ENCODE measurements at regions not wholly inside any gene's neighbourhood (a gene's known extent, or its start where the extent isn't known, plus 50 kb on each side); places are given as distances from the start of the nearest gene placed in this dataset.

DNA sequence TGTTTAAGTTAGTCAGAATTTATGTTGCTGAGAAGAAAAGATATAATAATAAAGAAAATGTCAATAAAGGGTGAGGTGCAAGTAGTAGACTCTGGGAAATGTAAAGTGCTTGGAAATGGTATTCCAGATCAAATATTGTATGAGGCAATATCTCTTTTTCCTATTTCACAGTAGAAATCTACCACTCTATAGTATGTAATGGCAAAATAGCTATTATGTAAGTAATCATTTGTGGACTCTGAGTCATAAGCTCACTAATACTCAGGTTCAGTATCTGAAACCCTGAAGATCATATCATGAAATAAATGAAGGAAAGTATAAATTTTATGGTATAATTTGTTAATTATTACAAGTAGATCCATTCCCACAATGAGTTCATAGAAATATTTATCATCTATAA, 322.1 kb downstream of the PYDC2 start:
- Histone ChIP-seq H3K4me3 (ENCODE audit: low read depth in 1 of 3, low read length in 3 of 3) (no peak overlapping the region), H3K27ac (ENCODE audit: low read depth in 1 of 2, low read length in 2 of 2) (no peak overlapping the region), H3K9ac (ENCODE audit: low read depth in 1 of 2, low read length in 2 of 2) (no peak overlapping the region), H3K27me3 (ENCODE audit: control insufficient read depth in 4 of 4, insufficient read depth in 4 of 4, low read length in 3 of 4) (no peaks in the 10 kb centered on the region), H3K36me3 (ENCODE audit: control insufficient read depth in 4 of 4, insufficient read depth in 3 of 4, low read depth in 1 of 4, low read length in 3 of 4) (no peaks in the 10 kb centered on the region), H3K4me1 (ENCODE audit: control insufficient read depth in 4 of 4, insufficient read depth in 4 of 4, low read length in 3 of 4) (no peaks in the 10 kb centered on the region), H3K9me3 (ENCODE audit: control insufficient read depth in 4 of 4, low read length in 3 of 4) (no peaks in the 10 kb centered on the region)
- DNase-seq (ENCODE audit: low spot score): no peak
- TF ChIP-seq RXRA (IDR thresholded peaks at IDR 0.05): no peak
- TF ChIP-seq, protein P1, sequence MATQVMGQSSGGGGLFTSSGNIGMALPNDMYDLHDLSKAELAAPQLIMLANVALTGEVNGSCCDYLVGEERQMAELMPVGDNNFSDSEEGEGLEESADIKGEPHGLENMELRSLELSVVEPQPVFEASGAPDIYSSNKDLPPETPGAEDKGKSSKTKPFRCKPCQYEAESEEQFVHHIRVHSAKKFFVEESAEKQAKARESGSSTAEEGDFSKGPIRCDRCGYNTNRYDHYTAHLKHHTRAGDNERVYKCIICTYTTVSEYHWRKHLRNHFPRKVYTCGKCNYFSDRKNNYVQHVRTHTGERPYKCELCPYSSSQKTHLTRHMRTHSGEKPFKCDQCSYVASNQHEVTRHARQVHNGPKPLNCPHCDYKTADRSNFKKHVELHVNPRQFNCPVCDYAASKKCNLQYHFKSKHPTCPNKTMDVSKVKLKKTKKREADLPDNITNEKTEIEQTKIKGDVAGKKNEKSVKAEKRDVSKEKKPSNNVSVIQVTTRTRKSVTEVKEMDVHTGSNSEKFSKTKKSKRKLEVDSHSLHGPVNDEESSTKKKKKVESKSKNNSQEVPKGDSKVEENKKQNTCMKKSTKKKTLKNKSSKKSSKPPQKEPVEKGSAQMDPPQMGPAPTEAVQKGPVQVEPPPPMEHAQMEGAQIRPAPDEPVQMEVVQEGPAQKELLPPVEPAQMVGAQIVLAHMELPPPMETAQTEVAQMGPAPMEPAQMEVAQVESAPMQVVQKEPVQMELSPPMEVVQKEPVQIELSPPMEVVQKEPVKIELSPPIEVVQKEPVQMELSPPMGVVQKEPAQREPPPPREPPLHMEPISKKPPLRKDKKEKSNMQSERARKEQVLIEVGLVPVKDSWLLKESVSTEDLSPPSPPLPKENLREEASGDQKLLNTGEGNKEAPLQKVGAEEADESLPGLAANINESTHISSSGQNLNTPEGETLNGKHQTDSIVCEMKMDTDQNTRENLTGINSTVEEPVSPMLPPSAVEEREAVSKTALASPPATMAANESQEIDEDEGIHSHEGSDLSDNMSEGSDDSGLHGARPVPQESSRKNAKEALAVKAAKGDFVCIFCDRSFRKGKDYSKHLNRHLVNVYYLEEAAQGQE (IDR thresholded peaks at IDR 0.05): no peak
- no peak for TF ChIP-seq JUND (IDR thresholded peaks at IDR 0.05)
- TF ChIP-seq MAX (IDR thresholded peaks at IDR 0.05): no peak
- no peak for TF ChIP-seq NR2F2 (IDR thresholded peaks at IDR 0.05)
- no peak for TF ChIP-seq GABPA (IDR thresholded peaks at IDR 0.05 in 1 of 2, conservative IDR thresholded peaks at IDR 0.05 in 1 of 2)
- no peak for TF ChIP-seq HNF4A (conservative IDR thresholded peaks at IDR 0.05)
- no peak for TF ChIP-seq ZBTB33 (IDR thresholded peaks at IDR 0.05)
- TF ChIP-seq CTCF (IDR thresholded peaks at IDR 0.05; ENCODE audit: low read depth, low read length, missing input control): no peak
- TF ChIP-seq SP1 (IDR thresholded peaks at IDR 0.05): no peak
- TF ChIP-seq FOXA2 (IDR thresholded peaks at IDR 0.05): no peak
- no peak for TF ChIP-seq FOXA1 (IDR thresholded peaks at IDR 0.05)
- TF ChIP-seq, protein P2, sequence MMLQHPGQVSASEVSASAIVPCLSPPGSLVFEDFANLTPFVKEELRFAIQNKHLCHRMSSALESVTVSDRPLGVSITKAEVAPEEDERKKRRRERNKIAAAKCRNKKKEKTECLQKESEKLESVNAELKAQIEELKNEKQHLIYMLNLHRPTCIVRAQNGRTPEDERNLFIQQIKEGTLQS (IDR thresholded peaks at IDR 0.05): no peak

DNA sequence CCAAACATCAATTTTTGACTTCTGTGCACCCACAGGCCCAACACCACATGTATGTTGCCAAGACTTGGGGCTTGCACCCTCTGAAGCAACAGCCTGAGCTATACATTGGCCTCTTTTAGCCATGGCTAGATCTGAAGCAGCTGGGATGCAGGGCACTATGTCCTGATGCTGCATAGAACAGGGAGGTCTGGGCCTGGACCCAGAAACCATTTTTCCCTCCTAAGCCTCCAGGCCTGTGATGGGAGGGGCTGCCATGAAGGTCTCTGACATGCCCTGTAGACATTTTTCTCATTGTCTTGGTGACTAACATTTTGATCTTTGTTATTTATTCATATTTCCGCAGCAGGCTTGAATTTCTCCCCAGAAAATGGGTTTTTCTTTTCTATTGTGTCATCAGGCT, 330.0 kb downstream of the PYDC2 start:
- TF ChIP-seq RXRA (IDR thresholded peaks at IDR 0.05) (no peak), FOXA2 (IDR thresholded peaks at IDR 0.05) (no peak), ZBTB33 (IDR thresholded peaks at IDR 0.05) (no peak), SP1 (IDR thresholded peaks at IDR 0.05) (no peak), JUND (IDR thresholded peaks at IDR 0.05) (no peak), CTCF (IDR thresholded peaks at IDR 0.05; ENCODE audit: low read depth, low read length, missing input control) (no peak), HNF4A (conservative IDR thresholded peaks at IDR 0.05) (no peak), EGR1 (IDR thresholded peaks at IDR 0.05; ENCODE audit: low read depth in 2 of 2) (no peak), MAX (IDR thresholded peaks at IDR 0.05) (no peak), YY1 (IDR thresholded peaks at IDR 0.05) (no peak), GABPA (IDR thresholded peaks at IDR 0.05 in 1 of 2, conservative IDR thresholded peaks at IDR 0.05 in 1 of 2) (no peak), NR2F2 (IDR thresholded peaks at IDR 0.05) (no peak)
- Histone ChIP-seq H3K9ac (ENCODE audit: low read depth in 1 of 2, low read length in 2 of 2) (no peak overlapping the region), H3K27me3 (ENCODE audit: control insufficient read depth in 4 of 4, insufficient read depth in 4 of 4, low read length in 3 of 4) (no peaks in the 10 kb centered on the region), H3K9me3 (ENCODE audit: control insufficient read depth in 4 of 4, low read length in 3 of 4) (peaks cover 0 to 2% (median under 1%) of the 10 kb centered on the region in 4 donors), H3K36me3 (ENCODE audit: control insufficient read depth in 4 of 4, insufficient read depth in 3 of 4, low read depth in 1 of 4, low read length in 3 of 4) (no peaks in the 10 kb centered on the region), H3K4me1 (ENCODE audit: control insufficient read depth in 4 of 4, insufficient read depth in 4 of 4, low read length in 3 of 4) (peaks cover 0 to 5% (median 2%) of the 10 kb centered on the region in 4 donors), H3K27ac (ENCODE audit: low read depth in 1 of 2, low read length in 2 of 2) (no peak overlapping the region), H3K4me3 (ENCODE audit: low read depth in 1 of 3, low read length in 3 of 3) (no peak overlapping the region)
- WGBS: 94% methylated on average over 1 of the region's 1 CpG
- DNase-seq (ENCODE audit: low spot score): no peak

All from liver (tissue), 8 donors.